ENCODE measurements at regions not wholly inside any gene's neighbourhood (a gene's known extent, or its start where the extent isn't known, plus 50 kb on each side); places are given as distances from the start of the nearest gene placed in this dataset.

- no peaks in the 10 kb centered on the region for H3K4me1 Mint-ChIP-seq
- H3K36me3 Mint-ChIP-seq (ENCODE audit: low read depth) = no peaks in the 10 kb centered on the region
- H3K27ac Mint-ChIP-seq = no peak overlapping the region
- no peak overlapping the region for H3K4me3 Mint-ChIP-seq
- Histone ChIP-seq H3K36me3 (ENCODE audit: control insufficient read depth, insufficient read depth, low read length) (no peaks in the 10 kb centered on the region), H3K9ac (ENCODE audit: extremely low read depth, low read length, poor library complexity, severe bottlenecking) (no peak overlapping the region), H3K9me3 (ENCODE audit: control insufficient read depth, low read length) (no peaks in the 10 kb centered on the region), H3K4me1 (ENCODE audit: control insufficient read depth, insufficient read depth, low read length) (no peaks in the 10 kb centered on the region), H3K27me3 (ENCODE audit: control insufficient read depth, insufficient read depth, low read length, poor library complexity, severe bottlenecking) (no peaks in the 10 kb centered on the region), H3K4me3 (ENCODE audit: low read length) (no peak overlapping the region), H3K27ac (ENCODE audit: low read depth, low read length) (no peak overlapping the region)
- no peak for DNase-seq
- TF ChIP-seq CTCF (conservative IDR thresholded peaks at IDR 0.05) = no peak
- no peaks in the 10 kb centered on the region for H3K27me3 Mint-ChIP-seq (ENCODE audit: insufficient read depth)
- WGBS, 2 experiments (ENCODE audit: insufficient coverage in 1 of 2, insufficient read length in 1 of 2) = 86 to 92% methylated on average over 7 to 8 of the region's 8 CpGs
- no peaks in the 10 kb centered on the region for H3K9me3 Mint-ChIP-seq
Observed at GRCh38 chr15:93562395-93563123, 473.5 kb upstream of the RGMA start.

GRCh38 chr15:93557696-93558095 lies 468.7 kb upstream of the RGMA start:
- WGBS, 2 experiments (ENCODE audit: insufficient coverage in 1 of 2, insufficient read length in 1 of 2) = 92 to 100% methylated on average over 1 of the region's 1 CpG
- Histone ChIP-seq H3K9ac (ENCODE audit: extremely low read depth, low read length, poor library complexity, severe bottlenecking) (no peak overlapping the region), H3K27me3 (ENCODE audit: control insufficient read depth, insufficient read depth, low read length, poor library complexity, severe bottlenecking) (no peaks in the 10 kb centered on the region), H3K9me3 (ENCODE audit: control insufficient read depth, low read length) (no peaks in the 10 kb centered on the region), H3K36me3 (ENCODE audit: control insufficient read depth, insufficient read depth, low read length) (no peaks in the 10 kb centered on the region), H3K4me1 (ENCODE audit: control insufficient read depth, insufficient read depth, low read length) (no peaks in the 10 kb centered on the region), H3K27ac (ENCODE audit: low read depth, low read length) (no peak overlapping the region), H3K4me3 (ENCODE audit: low read length) (no peak overlapping the region)
- Mint-ChIP-seq H3K27ac (no peak overlapping the region), H3K27me3 (ENCODE audit: insufficient read depth) (no peaks in the 10 kb centered on the region), H3K4me3 (no peak overlapping the region), H3K4me1 (no peaks in the 10 kb centered on the region), H3K9me3 (peaks cover 5% of the 10 kb centered on the region), H3K36me3 (ENCODE audit: low read depth) (peaks cover 2% of the 10 kb centered on the region)
- TF ChIP-seq CTCF (conservative IDR thresholded peaks at IDR 0.05) = no peak
- DNase-seq = no peak

GRCh38 chr15:93553167-93553935 lies 464.3 kb upstream of the RGMA start:
- Mint-ChIP-seq H3K4me3 (no peak overlapping the region), H3K4me1 (no peaks in the 10 kb centered on the region), H3K9me3 (peaks cover 5% of the 10 kb centered on the region), H3K27me3 (ENCODE audit: insufficient read depth) (no peaks in the 10 kb centered on the region), H3K36me3 (ENCODE audit: low read depth) (peaks cover 2% of the 10 kb centered on the region), H3K27ac (no peak overlapping the region)
- 50 to 63% methylated on average over 2 to 3 of the region's 3 CpGs for WGBS, 2 experiments (ENCODE audit: insufficient coverage in 1 of 2, insufficient read length in 1 of 2)
- no peaks in the 10 kb centered on the region for H3K36me3 ChIP-seq (ENCODE audit: control insufficient read depth, insufficient read depth, low read length)
- TF ChIP-seq CTCF (conservative IDR thresholded peaks at IDR 0.05) = no peak
- no peak for DNase-seq
- no peaks in the 10 kb centered on the region for H3K4me1 ChIP-seq (ENCODE audit: control insufficient read depth, insufficient read depth, low read length)
- no peak overlapping the region for H3K9ac ChIP-seq (ENCODE audit: extremely low read depth, low read length, poor library complexity, severe bottlenecking)
- no peak overlapping the region for H3K4me3 ChIP-seq (ENCODE audit: low read length)
- no peaks in the 10 kb centered on the region for H3K9me3 ChIP-seq (ENCODE audit: control insufficient read depth, low read length)
- no peak overlapping the region for H3K27ac ChIP-seq (ENCODE audit: low read depth, low read length)
- no peaks in the 10 kb centered on the region for H3K27me3 ChIP-seq (ENCODE audit: control insufficient read depth, insufficient read depth, low read length, poor library complexity, severe bottlenecking)

Measured in endodermal cell (in vitro differentiated cells).